Keratinocyte (primary cell): ENCODE measurements at regions not wholly inside any gene's neighbourhood (a gene's known extent, or its start where the extent isn't known, plus 50 kb on each side); places are given as distances from the start of the nearest gene placed in this dataset.

Source experiments
- DNase-seq: peaks from one replicate; pipeline ENCODE4 v3.0.0-alpha.2; 2011; ENCODE audit warnings: low read depth, missing footprints, low spot score
- FAIRE-seq: peaks from 2 replicates; lab custom pipeline; 2011; peaks lifted over from hg19 to GRCh38; lab: Jason Lieb, UNC
- H2AFZ ChIP-seq: 2 replicates; pipeline ENCODE4 v1.6.0; 2012; ENCODE audit warnings: low read length, control low read depth, inconsistent platforms; ENCODE audit not compliant: control insufficient read depth
- H3K27ac ChIP-seq: 2 replicates; pipeline ENCODE4 v1.5.1; 2011; ENCODE audit warnings: low read length; ENCODE audit not compliant: control insufficient read depth, insufficient read depth
- H3K27me3 ChIP-seq: 3 replicates; pipeline ENCODE4 v1.6.0; 2011; ENCODE audit warnings: low read length; ENCODE audit not compliant: control insufficient read depth, insufficient read depth; ENCODE audit errors: extremely low read depth
- H3K36me3 ChIP-seq, 2 experiments: 2 replicates in 1 of 2; 3 replicates in 1 of 2; pipeline ENCODE4 v1.5.1; 2011; ENCODE audit warnings: low read length in 2 of 2, mild to moderate bottlenecking in 1 of 2; ENCODE audit not compliant: control insufficient read depth in 2 of 2, insufficient read depth in 2 of 2; ENCODE audit errors: extremely low read depth in 1 of 2
- H3K4me1 ChIP-seq: 3 replicates; pipeline ENCODE4 v1.5.1; 2011; ENCODE audit warnings: low read length; ENCODE audit not compliant: control insufficient read depth, insufficient read depth; ENCODE audit errors: extremely low read depth
- H3K4me2 ChIP-seq: 3 replicates; pipeline ENCODE4 v1.6.0; 2011; ENCODE audit warnings: low read depth, low read length; ENCODE audit not compliant: control insufficient read depth, insufficient read depth; ENCODE audit errors: extremely low read depth
- H3K4me3 ChIP-seq, 3 experiments: fragments of 200-600 bp in 1 of 3; sonication (generic) in 1 of 3; 2 replicates in 2 of 3; 3 replicates in 1 of 3; pipeline ENCODE4 v1.5.1; 2011 to 2016; ENCODE audit warnings: low read length in 3 of 3, mild to moderate bottlenecking in 3 of 3, control low read depth in 2 of 3, inconsistent platforms in 1 of 3, low read depth in 1 of 3, mixed read lengths in 1 of 3, mixed run types in 1 of 3, moderate library complexity in 1 of 3; ENCODE audit not compliant: control insufficient read depth in 2 of 3, insufficient read depth in 2 of 3; ENCODE audit errors: extremely low read depth in 1 of 3
- H3K79me2 ChIP-seq: 2 replicates; pipeline ENCODE4 v1.6.0; 2012; ENCODE audit warnings: low read length; ENCODE audit not compliant: control insufficient read depth, insufficient read depth
- H3K9ac ChIP-seq: 3 replicates; pipeline ENCODE4 v1.6.0; 2011; ENCODE audit warnings: low read length; ENCODE audit not compliant: control insufficient read depth, insufficient read depth; ENCODE audit errors: extremely low read depth
- H3K9me1 ChIP-seq: 3 replicates; pipeline ENCODE4 v1.6.0; 2011; ENCODE audit warnings: low read length; ENCODE audit not compliant: control insufficient read depth, insufficient read depth; ENCODE audit errors: extremely low read depth
- H3K9me3 ChIP-seq: 2 replicates; pipeline ENCODE4 v1.5.1; 2012; ENCODE audit warnings: low read depth, low read length; ENCODE audit not compliant: control insufficient read depth
- H4K20me1 ChIP-seq: 3 replicates; pipeline ENCODE4 v1.6.0; 2011; ENCODE audit warnings: low read length; ENCODE audit not compliant: control insufficient read depth, insufficient read depth; ENCODE audit errors: extremely low read depth
- EZH2 ChIP-seq: IDR thresholded peaks from one replicate; pipeline ENCODE4 v1.6.1; 2012; ENCODE audit warnings: inconsistent platforms, mild to moderate bottlenecking, low read length, moderate library complexity
- dilution Hi-C: fragments of 300-500 bp; cut with MboI; formaldehyde crosslinking; loops from one replicate; pipeline ENCODE4 v1.7.0; 2020; ENCODE audit warnings: low sequenced_read_pairs; ENCODE audit not compliant: extremely low pct_ligation_motif_present
- TF ChIP-seq, protein P1 (sequence below), 3 experiments: IDR thresholded peaks in 1 of 3; conservative IDR thresholded peaks in 1 of 3; optimal IDR thresholded peaks in 1 of 3; 2 replicates in 2 of 3; 3 replicates in 1 of 3; pipeline versions ENCODE3 to v1.5.1; 2011; ENCODE audit warnings: low read length in 3 of 3, mild to moderate bottlenecking in 3 of 3, moderate library complexity in 2 of 3, control low read depth in 1 of 3, inconsistent platforms in 1 of 3; ENCODE audit not compliant: insufficient read depth in 2 of 3; ENCODE audit errors: extremely low read depth in 1 of 3

GRCh38 chr10:107689323-107689722 is 524.8 kb upstream of the SORCS1 start:
- no peak for DNase-seq
- no peaks in the 10 kb centered on the region for H3K9me1 ChIP-seq
- H3K27ac ChIP-seq = no peak overlapping the region
- H3K4me2 ChIP-seq = no peak overlapping the region
- H4K20me1 ChIP-seq = no peaks in the 10 kb centered on the region
- H3K36me3 ChIP-seq = no peaks in the 10 kb centered on the region
- FAIRE-seq = no peak
- no peaks in the 10 kb centered on the region for H3K79me2 ChIP-seq
- H3K27me3 ChIP-seq = no peaks in the 10 kb centered on the region
- no peak for TF ChIP-seq EZH2
- TF ChIP-seq, protein P1, sequence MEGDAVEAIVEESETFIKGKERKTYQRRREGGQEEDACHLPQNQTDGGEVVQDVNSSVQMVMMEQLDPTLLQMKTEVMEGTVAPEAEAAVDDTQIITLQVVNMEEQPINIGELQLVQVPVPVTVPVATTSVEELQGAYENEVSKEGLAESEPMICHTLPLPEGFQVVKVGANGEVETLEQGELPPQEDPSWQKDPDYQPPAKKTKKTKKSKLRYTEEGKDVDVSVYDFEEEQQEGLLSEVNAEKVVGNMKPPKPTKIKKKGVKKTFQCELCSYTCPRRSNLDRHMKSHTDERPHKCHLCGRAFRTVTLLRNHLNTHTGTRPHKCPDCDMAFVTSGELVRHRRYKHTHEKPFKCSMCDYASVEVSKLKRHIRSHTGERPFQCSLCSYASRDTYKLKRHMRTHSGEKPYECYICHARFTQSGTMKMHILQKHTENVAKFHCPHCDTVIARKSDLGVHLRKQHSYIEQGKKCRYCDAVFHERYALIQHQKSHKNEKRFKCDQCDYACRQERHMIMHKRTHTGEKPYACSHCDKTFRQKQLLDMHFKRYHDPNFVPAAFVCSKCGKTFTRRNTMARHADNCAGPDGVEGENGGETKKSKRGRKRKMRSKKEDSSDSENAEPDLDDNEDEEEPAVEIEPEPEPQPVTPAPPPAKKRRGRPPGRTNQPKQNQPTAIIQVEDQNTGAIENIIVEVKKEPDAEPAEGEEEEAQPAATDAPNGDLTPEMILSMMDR (optimal IDR thresholded peaks at IDR 0.05 in 1 of 3, IDR thresholded peaks at IDR 0.05 in 1 of 3, conservative IDR thresholded peaks at IDR 0.05 in 1 of 3; ENCODE audit: extremely low read depth in 1 of 3, insufficient read depth in 2 of 3, low read length in 3 of 3) = no peak
- H3K9ac ChIP-seq = no peak overlapping the region
- H2AFZ ChIP-seq = no peak overlapping the region
- dilution Hi-C loops = no loop called here
- no peak overlapping the region for H3K4me3 ChIP-seq
- H3K9me3 ChIP-seq = no peaks in the 10 kb centered on the region
- no peaks in the 10 kb centered on the region for H3K4me1 ChIP-seq

GRCh38 chr10:107687701-107688100 is 523.2 kb upstream of the SORCS1 start:
- no peak overlapping the region for H2AFZ ChIP-seq
- no peak overlapping the region for H3K4me2 ChIP-seq
- H3K4me3 ChIP-seq = no peak overlapping the region
- no peaks in the 10 kb centered on the region for H3K9me1 ChIP-seq
- FAIRE-seq = no peak
- H3K27me3 ChIP-seq = no peaks in the 10 kb centered on the region
- H3K79me2 ChIP-seq = no peaks in the 10 kb centered on the region
- H3K36me3 ChIP-seq = no peaks in the 10 kb centered on the region
- TF ChIP-seq EZH2 = no peak
- TF ChIP-seq, protein P1 (optimal IDR thresholded peaks at IDR 0.05 in 1 of 3, IDR thresholded peaks at IDR 0.05 in 1 of 3, conservative IDR thresholded peaks at IDR 0.05 in 1 of 3; ENCODE audit: extremely low read depth in 1 of 3, insufficient read depth in 2 of 3, low read length in 3 of 3) = no peak
- no peaks in the 10 kb centered on the region for H4K20me1 ChIP-seq
- dilution Hi-C loops = no loop called here
- no peak overlapping the region for H3K27ac ChIP-seq
- H3K4me1 ChIP-seq = no peaks in the 10 kb centered on the region
- no peak overlapping the region for H3K9ac ChIP-seq
- DNase-seq = no peak
- no peaks in the 10 kb centered on the region for H3K9me3 ChIP-seq
